SK-N-SH (cell line): ENCODE measurements at regions not wholly inside any gene's neighbourhood (a gene's known extent, or its start where the extent isn't known, plus 50 kb on each side); places are given as distances from the start of the nearest gene placed in this dataset.

ENCODE experiments used
- CTCF ChIA-PET: fragments of 300-600, 350-600 bp; formaldehyde crosslinking; extraction: SDS; loops from one replicate; lab custom pipeline; 2021; lab: Yijun Ruan, JAX
- POLR2A ChIA-PET: fragments of 350-600 bp; sonication (Branson Sonifier 250); formaldehyde crosslinking; extraction: SDS; loops from one replicate; lab custom pipeline; 2020; ENCODE audit warnings: antibody characterized with exemption, inconsistent platforms; lab: Yijun Ruan, JAX
- DNase-seq: peaks from one replicate; pipeline ENCODE4 v3.0.0; 2012
- H2AFZ ChIP-seq: fragments of 200-600 bp; sonication (generic); 2 replicates; pipeline ENCODE4 v1.8.1; 2016; ENCODE audit warnings: antibody characterized with exemption, mild to moderate bottlenecking, low read depth
- H3F3A ChIP-seq: fragments of 200-600 bp; sonication (generic); replicated peaks from 2 replicates; pipeline ENCODE3; 2016; ENCODE audit warnings: antibody characterized with exemption, mild to moderate bottlenecking; ENCODE audit not compliant: insufficient read depth
- H3K27ac ChIP-seq, 2 experiments: fragments of 200-500 bp in 1 of 2; fragments of 200-600 bp in 1 of 2; sonication (Bioruptor generic) in 1 of 2; sonication (generic), shearing (Covaris generic) in 1 of 2; 2 replicates each; pipeline versions ENCODE4 v1.5.1 to v1.6.1; 2014 to 2016; ENCODE audit warnings: low read depth in 2 of 2, inconsistent platforms in 1 of 2, low read length in 1 of 2, mild to moderate bottlenecking in 1 of 2, mixed read lengths in 1 of 2
- H3K27me3 ChIP-seq: fragments of 200-600 bp; sonication (generic), shearing (Covaris generic); 2 replicates; pipeline ENCODE4 v1.6.1; 2016; ENCODE audit warnings: mixed run types; ENCODE audit not compliant: insufficient read depth
- H3K36me3 ChIP-seq, 2 experiments: fragments of 200-500 bp in 1 of 2; fragments of 200-600 bp in 1 of 2; sonication (Bioruptor generic) in 1 of 2; sonication (generic) in 1 of 2; replicated peaks in 1 of 2; 2 replicates each; pipeline versions ENCODE3 to v1.5.1; 2014 to 2016; ENCODE audit warnings: low read length in 1 of 2, mild to moderate bottlenecking in 1 of 2; ENCODE audit not compliant: insufficient read depth in 2 of 2, control insufficient read depth in 1 of 2
- H3K4me1 ChIP-seq, 2 experiments: fragments of 200-500 bp in 1 of 2; fragments of 200-600 bp in 1 of 2; sonication (Bioruptor generic) in 1 of 2; sonication (generic), shearing (Covaris generic) in 1 of 2; 2 replicates each; pipeline versions ENCODE4 v1.5.1 to v1.6.1; 2014 to 2016; ENCODE audit warnings: low read depth in 1 of 2, low read length in 1 of 2, mixed run types in 1 of 2; ENCODE audit not compliant: insufficient read depth in 2 of 2, control insufficient read depth in 1 of 2
- H3K4me2 ChIP-seq: fragments of 200-600 bp; sonication (generic), shearing (Covaris generic); 2 replicates; pipeline ENCODE4 v1.6.1; 2017; ENCODE audit warnings: mixed run types
- H3K4me3 ChIP-seq, 2 experiments: fragments of 200-500 bp in 1 of 2; fragments of 200-600 bp in 1 of 2; sonication (Bioruptor generic) in 1 of 2; sonication (generic), shearing (Covaris generic) in 1 of 2; 2 replicates each; pipeline versions ENCODE4 v1.5.1 to v1.8.1; 2014 to 2016; ENCODE audit warnings: low read depth in 2 of 2, inconsistent platforms in 1 of 2, low read length in 1 of 2, mild to moderate bottlenecking in 1 of 2, mixed read lengths in 1 of 2, moderate library complexity in 1 of 2
- H3K79me2 ChIP-seq: fragments of 200-600 bp; sonication (generic); 2 replicates; pipeline ENCODE4 v1.8.1; 2017; ENCODE audit warnings: mild to moderate bottlenecking; ENCODE audit not compliant: insufficient read depth
- H3K9ac ChIP-seq: fragments of 200-600 bp; sonication (generic); 2 replicates; pipeline ENCODE4 v1.6.1; 2017; ENCODE audit warnings: mixed run types
- H3K9me2 ChIP-seq: fragments of 200-600 bp; sonication (generic); 2 replicates; pipeline ENCODE4 v1.6.1; 2017; ENCODE audit warnings: mixed run types
- H3K9me3 ChIP-seq: fragments of 200-600 bp; sonication (generic); 2 replicates; pipeline ENCODE4 v1.6.1; 2017; ENCODE audit warnings: mixed run types, mild to moderate bottlenecking, moderate library complexity
- H4K20me1 ChIP-seq: fragments of 200-600 bp; sonication (generic); 2 replicates; pipeline ENCODE4 v1.6.1; 2017; ENCODE audit warnings: mild to moderate bottlenecking, mixed run types; ENCODE audit not compliant: insufficient read depth
- ELF1 ChIP-seq: IDR thresholded peaks from 2 replicates; pipeline ENCODE4 v1.4.0; 2012
- EP300 ChIP-seq, 2 experiments: IDR thresholded peaks; 2 replicates each; pipeline versions ENCODE4 v1.4.0 to v1.6.1; 2012; ENCODE audit warnings: borderline replicate concordance in 1 of 2, low read depth in 1 of 2, low read length in 1 of 2
- EZH2phosphoT487 ChIP-seq: fragments of 200-600 bp; sonication (generic); IDR thresholded peaks from 2 replicates; pipeline ENCODE4 v1.6.1; 2017; ENCODE audit warnings: low read depth, mixed run types, mild to moderate bottlenecking, antibody characterized with exemption, moderate library complexity, borderline replicate concordance
- FOSL2 ChIP-seq: IDR thresholded peaks from 2 replicates; pipeline ENCODE4 v1.4.0; 2012; ENCODE audit warnings: low read depth, mild to moderate bottlenecking, moderate library complexity, borderline replicate concordance
- GATA2 ChIP-seq: sonication (generic); formaldehyde crosslinking; IDR thresholded peaks from 2 replicates; pipeline ENCODE4 v1.5.0; 2020; ENCODE audit warnings: mild to moderate bottlenecking, missing genetic modification reagents
- MXI1 ChIP-seq: IDR thresholded peaks from 2 replicates; pipeline ENCODE4 v1.6.1; 2012; ENCODE audit warnings: mild to moderate bottlenecking, low read depth, low read length, improper control_type of control experiment
- NFIC ChIP-seq: IDR thresholded peaks from 2 replicates; pipeline ENCODE4 v1.4.0; 2012; ENCODE audit warnings: borderline replicate concordance
- NRF1 ChIP-seq: IDR thresholded peaks from 2 replicates; pipeline ENCODE4 v1.6.1; 2012; ENCODE audit warnings: low read depth, mild to moderate bottlenecking, low read length
- RAD21 ChIP-seq: IDR thresholded peaks from 2 replicates; pipeline ENCODE4 v1.6.1; 2012; ENCODE audit warnings: mild to moderate bottlenecking, low read length
- RCOR1 ChIP-seq: fragments of 150-350 bp; IDR thresholded peaks from 2 replicates; pipeline ENCODE4 v1.6.1; 2017; ENCODE audit warnings: antibody characterized with exemption, low read length
- RXRA ChIP-seq: IDR thresholded peaks from 2 replicates; pipeline ENCODE4 v1.4.0; 2012; ENCODE audit warnings: low read depth, mild to moderate bottlenecking, borderline replicate concordance
- SMC3 ChIP-seq: IDR thresholded peaks from 2 replicates; pipeline ENCODE4 v1.6.1; 2012; ENCODE audit warnings: low read depth, low read length, improper control_type of control experiment
- TCF12 ChIP-seq: IDR thresholded peaks from 2 replicates; pipeline ENCODE4 v1.4.0; 2012
- WGBS: methylation state at CpG from one replicate; pipeline ENCODE4 v1.1.6; 2017; ENCODE audit warnings: low lambda C conversion rate; 5-methylcytosine and 5-hydroxymethylcytosine counted together
- TF ChIP-seq, protein P1 (sequence below): fragments of 150-350 bp; IDR thresholded peaks from 2 replicates; pipeline ENCODE4 v1.6.1; 2017; ENCODE audit warnings: antibody characterized with exemption, low read length, low read depth, borderline replicate concordance
- TF ChIP-seq, protein P2 (sequence below): IDR thresholded peaks from 2 replicates; pipeline ENCODE4; 2012
- TF ChIP-seq, protein P3 (sequence below): IDR thresholded peaks from 2 replicates; pipeline ENCODE4 v1.4.0; 2012; ENCODE audit warnings: low read depth, borderline replicate concordance
- TF ChIP-seq, protein P4 (sequence below): fragments of 150-350 bp; IDR thresholded peaks from 2 replicates; pipeline ENCODE4 v1.6.1; 2016; ENCODE audit warnings: mild to moderate bottlenecking, low read depth, low read length
- TF ChIP-seq, protein P5 (sequence below): IDR thresholded peaks from 2 replicates; pipeline ENCODE4 v1.4.0; 2012; ENCODE audit warnings: low read depth
- TF ChIP-seq, protein P6 (sequence below): fragments of 200-600 bp; sonication (generic); IDR thresholded peaks from 2 replicates; pipeline ENCODE4 v1.6.1; 2017; ENCODE audit warnings: antibody characterized with exemption, mild to moderate bottlenecking, moderate library complexity

DNA sequence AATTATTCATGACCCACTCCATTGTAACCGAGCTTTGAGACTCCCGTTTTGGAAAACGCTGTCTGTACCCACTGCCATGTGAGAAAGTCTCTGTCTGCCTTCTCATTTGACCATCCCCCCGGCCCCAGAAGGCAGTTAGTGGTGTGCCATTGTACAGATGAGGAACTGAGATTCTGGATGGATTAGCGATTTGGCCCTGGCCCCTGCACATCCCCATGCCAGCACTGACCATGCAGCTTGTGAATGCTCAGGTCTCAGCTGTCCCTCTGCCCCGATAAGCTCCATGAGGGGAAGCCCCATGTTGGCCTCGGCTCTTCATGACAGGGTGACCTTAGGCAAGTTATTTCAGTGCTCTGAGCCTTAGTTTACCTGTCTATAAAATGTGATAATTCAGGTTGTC lies 153.0 kb upstream of the SMAD3 start:
- H3K9me3 ChIP-seq = peaks cover 9% of the 10 kb centered on the region; the same call in 1 of the 2 replicates
- H3K27ac ChIP-seq = no peak overlapping the region
- no peak for DNase-seq
- ChIA-PET CTCF (interaction anchor here (0.5 to 1.6 kb wide), 4 partner anchors 9 to 626 kb away, joined by 3 to 6 read pairs (median 4); no protein-coding TSS in a partner anchor), POLR2A (no interaction called here)
- H3K4me1 ChIP-seq = peaks cover 4 to 5% of the 10 kb centered on the region in 2 experiments; a peak in 2 of 4 replicates
- no peaks in the 10 kb centered on the region for H3K27me3 ChIP-seq
- no peaks in the 10 kb centered on the region for H3K79me2 ChIP-seq
- no peak for TF ChIP-seq EZH2phosphoT487
- TF ChIP-seq RAD21 = no peak
- TF ChIP-seq RXRA = no peak
- TF ChIP-seq, protein P1, sequence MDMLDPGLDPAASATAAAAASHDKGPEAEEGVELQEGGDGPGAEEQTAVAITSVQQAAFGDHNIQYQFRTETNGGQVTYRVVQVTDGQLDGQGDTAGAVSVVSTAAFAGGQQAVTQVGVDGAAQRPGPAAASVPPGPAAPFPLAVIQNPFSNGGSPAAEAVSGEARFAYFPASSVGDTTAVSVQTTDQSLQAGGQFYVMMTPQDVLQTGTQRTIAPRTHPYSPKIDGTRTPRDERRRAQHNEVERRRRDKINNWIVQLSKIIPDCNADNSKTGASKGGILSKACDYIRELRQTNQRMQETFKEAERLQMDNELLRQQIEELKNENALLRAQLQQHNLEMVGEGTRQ = no peak
- TF ChIP-seq MXI1 = no peak
- no peak for TF ChIP-seq NRF1
- TF ChIP-seq SMC3 = no peak
- TF ChIP-seq, protein P2, sequence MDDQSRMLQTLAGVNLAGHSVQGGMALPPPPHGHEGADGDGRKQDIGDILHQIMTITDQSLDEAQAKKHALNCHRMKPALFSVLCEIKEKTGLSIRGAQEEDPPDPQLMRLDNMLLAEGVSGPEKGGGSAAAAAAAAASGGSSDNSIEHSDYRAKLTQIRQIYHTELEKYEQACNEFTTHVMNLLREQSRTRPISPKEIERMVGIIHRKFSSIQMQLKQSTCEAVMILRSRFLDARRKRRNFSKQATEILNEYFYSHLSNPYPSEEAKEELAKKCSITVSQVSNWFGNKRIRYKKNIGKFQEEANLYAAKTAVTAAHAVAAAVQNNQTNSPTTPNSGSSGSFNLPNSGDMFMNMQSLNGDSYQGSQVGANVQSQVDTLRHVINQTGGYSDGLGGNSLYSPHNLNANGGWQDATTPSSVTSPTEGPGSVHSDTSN = no peak
- no peak for TF ChIP-seq TCF12
- no peak for TF ChIP-seq EP300 (IDR thresholded peaks at IDR 0.05; ENCODE audit: borderline replicate concordance in 1 of 2, low read depth in 1 of 2, low read length in 1 of 2)
- TF ChIP-seq, protein P3, sequence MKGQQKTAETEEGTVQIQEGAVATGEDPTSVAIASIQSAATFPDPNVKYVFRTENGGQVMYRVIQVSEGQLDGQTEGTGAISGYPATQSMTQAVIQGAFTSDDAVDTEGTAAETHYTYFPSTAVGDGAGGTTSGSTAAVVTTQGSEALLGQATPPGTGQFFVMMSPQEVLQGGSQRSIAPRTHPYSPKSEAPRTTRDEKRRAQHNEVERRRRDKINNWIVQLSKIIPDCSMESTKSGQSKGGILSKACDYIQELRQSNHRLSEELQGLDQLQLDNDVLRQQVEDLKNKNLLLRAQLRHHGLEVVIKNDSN = no peak
- TF ChIP-seq RCOR1 = no peak
- TF ChIP-seq, protein P4, sequence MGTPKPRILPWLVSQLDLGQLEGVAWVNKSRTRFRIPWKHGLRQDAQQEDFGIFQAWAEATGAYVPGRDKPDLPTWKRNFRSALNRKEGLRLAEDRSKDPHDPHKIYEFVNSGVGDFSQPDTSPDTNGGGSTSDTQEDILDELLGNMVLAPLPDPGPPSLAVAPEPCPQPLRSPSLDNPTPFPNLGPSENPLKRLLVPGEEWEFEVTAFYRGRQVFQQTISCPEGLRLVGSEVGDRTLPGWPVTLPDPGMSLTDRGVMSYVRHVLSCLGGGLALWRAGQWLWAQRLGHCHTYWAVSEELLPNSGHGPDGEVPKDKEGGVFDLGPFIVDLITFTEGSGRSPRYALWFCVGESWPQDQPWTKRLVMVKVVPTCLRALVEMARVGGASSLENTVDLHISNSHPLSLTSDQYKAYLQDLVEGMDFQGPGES = no peak
- no peak for TF ChIP-seq FOSL2
- no peak for TF ChIP-seq ELF1
- TF ChIP-seq, protein P5, sequence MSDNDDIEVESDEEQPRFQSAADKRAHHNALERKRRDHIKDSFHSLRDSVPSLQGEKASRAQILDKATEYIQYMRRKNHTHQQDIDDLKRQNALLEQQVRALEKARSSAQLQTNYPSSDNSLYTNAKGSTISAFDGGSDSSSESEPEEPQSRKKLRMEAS = no peak
- no peak for TF ChIP-seq NFIC
- TF ChIP-seq, protein P6, sequence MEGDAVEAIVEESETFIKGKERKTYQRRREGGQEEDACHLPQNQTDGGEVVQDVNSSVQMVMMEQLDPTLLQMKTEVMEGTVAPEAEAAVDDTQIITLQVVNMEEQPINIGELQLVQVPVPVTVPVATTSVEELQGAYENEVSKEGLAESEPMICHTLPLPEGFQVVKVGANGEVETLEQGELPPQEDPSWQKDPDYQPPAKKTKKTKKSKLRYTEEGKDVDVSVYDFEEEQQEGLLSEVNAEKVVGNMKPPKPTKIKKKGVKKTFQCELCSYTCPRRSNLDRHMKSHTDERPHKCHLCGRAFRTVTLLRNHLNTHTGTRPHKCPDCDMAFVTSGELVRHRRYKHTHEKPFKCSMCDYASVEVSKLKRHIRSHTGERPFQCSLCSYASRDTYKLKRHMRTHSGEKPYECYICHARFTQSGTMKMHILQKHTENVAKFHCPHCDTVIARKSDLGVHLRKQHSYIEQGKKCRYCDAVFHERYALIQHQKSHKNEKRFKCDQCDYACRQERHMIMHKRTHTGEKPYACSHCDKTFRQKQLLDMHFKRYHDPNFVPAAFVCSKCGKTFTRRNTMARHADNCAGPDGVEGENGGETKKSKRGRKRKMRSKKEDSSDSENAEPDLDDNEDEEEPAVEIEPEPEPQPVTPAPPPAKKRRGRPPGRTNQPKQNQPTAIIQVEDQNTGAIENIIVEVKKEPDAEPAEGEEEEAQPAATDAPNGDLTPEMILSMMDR = no peak
- no peak for TF ChIP-seq GATA2 (CRISPR knock-in tag)
- H3K9ac ChIP-seq = no peak overlapping the region
- WGBS = 80% methylated on average over 6 of the region's 7 CpGs
- H3K4me3 ChIP-seq = no peak overlapping the region
- no peak overlapping the region for H2AFZ ChIP-seq
- H3K36me3 ChIP-seq = no peaks in the 10 kb centered on the region
- H4K20me1 ChIP-seq = no peaks in the 10 kb centered on the region
- H3F3A ChIP-seq = no peaks in the 10 kb centered on the region
- H3K4me2 ChIP-seq = no peak overlapping the region
- no peaks in the 10 kb centered on the region for H3K9me2 ChIP-seq
